ENCODE measurements at regions not wholly inside any gene's neighbourhood (a gene's known extent, or its start where the extent isn't known, plus 50 kb on each side); places are given as distances from the start of the nearest gene placed in this dataset.
"Not testable (repeated sequence)": the region's sequence is repeated elsewhere in the genome, so short reads cannot be mapped to it uniquely, and the experiment has no call there.

GRCh38 chr14:105700622-105701288 is 174.4 kb downstream of the TMEM121 start:
- Histone ChIP-seq H3K4me1 (ENCODE audit: control insufficient read depth, insufficient read depth, low read length, poor library complexity, severe bottlenecking) (no peaks in the 10 kb centered on the region), H3K27ac (ENCODE audit: low read depth, low read length, severe bottlenecking) (no peak overlapping the region), H3K9me3 (ENCODE audit: control insufficient read depth, low read length) (peaks cover 16% of the 10 kb centered on the region), H3K36me3 (ENCODE audit: control insufficient read depth, insufficient read depth, low read length) (no peaks in the 10 kb centered on the region), H3K4me3 (ENCODE audit: extremely low read depth, insufficient read depth, low read length, poor library complexity, severe bottlenecking) (no peak overlapping the region)
- WGBS, 2 experiments (ENCODE audit: insufficient coverage in 2 of 2), result 48 to 62% methylated on average over 5 to 6 of the region's 7 CpGs

GRCh38 chr14:105701456-105702274 is 175.3 kb downstream of the TMEM121 start:
- Histone ChIP-seq H3K4me1 (ENCODE audit: control insufficient read depth, insufficient read depth, low read length, poor library complexity, severe bottlenecking) (no peaks in the 10 kb centered on the region), H3K4me3 (ENCODE audit: extremely low read depth, insufficient read depth, low read length, poor library complexity, severe bottlenecking) (no peak overlapping the region), H3K9me3 (ENCODE audit: control insufficient read depth, low read length) (peaks cover 17% of the 10 kb centered on the region), H3K36me3 (ENCODE audit: control insufficient read depth, insufficient read depth, low read length) (no peaks in the 10 kb centered on the region), H3K27ac (ENCODE audit: low read depth, low read length, severe bottlenecking) (no peak overlapping the region)
- WGBS, 2 experiments (ENCODE audit: insufficient coverage in 2 of 2), result 62 to 64% methylated on average over 4 of the region's 4 CpGs

GRCh38 chr14:105702275-105702817 is 176.0 kb downstream of the TMEM121 start:
- Histone ChIP-seq H3K27ac (ENCODE audit: low read depth, low read length, severe bottlenecking) (no peak overlapping the region), H3K36me3 (ENCODE audit: control insufficient read depth, insufficient read depth, low read length) (no peaks in the 10 kb centered on the region), H3K4me3 (ENCODE audit: extremely low read depth, insufficient read depth, low read length, poor library complexity, severe bottlenecking) (no peak overlapping the region), H3K4me1 (ENCODE audit: control insufficient read depth, insufficient read depth, low read length, poor library complexity, severe bottlenecking) (no peaks in the 10 kb centered on the region), H3K9me3 (ENCODE audit: control insufficient read depth, low read length) (peaks cover 17% of the 10 kb centered on the region)
- WGBS, 2 experiments (ENCODE audit: insufficient coverage in 2 of 2), result 26 to 42% methylated on average over 2 of the region's 2 CpGs

DNA sequence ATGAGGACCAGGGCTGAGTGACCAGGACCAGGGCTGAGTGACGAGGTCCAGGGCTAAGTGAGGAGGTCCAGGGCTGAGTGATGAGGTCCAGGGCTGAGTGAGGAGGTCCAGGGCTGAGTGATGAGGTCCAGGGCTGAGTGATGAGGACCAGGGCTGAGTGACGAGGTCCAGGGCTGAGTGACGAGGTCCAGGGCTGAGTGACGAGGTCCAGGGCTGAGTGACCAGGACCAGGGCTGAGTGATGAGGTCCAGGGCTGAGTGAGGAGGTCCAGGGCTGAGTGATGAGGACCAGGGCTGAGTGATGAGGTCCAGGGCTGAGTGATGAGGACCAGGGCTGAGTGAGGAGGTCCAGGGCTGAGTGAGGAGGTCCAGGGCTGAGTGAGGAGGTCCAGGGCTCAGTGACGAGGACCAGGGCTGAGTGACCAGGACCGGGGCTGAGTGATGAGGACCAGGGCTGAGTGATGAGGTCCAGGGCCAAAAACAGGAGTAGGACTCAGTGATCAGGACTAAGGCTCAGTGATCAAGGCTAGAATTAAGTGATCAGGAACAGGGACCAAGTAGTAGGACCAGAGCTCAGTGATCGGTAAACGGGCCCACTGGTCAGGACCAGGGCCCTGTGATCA is 176.8 kb downstream of the TMEM121 start:
- not testable (repeated sequence) for H3K27ac ChIP-seq (ENCODE audit: low read depth, low read length, severe bottlenecking); H3K4me1 ChIP-seq (ENCODE audit: control insufficient read depth, insufficient read depth, low read length, poor library complexity, severe bottlenecking); H3K4me3 ChIP-seq (ENCODE audit: extremely low read depth, insufficient read depth, low read length, poor library complexity, severe bottlenecking); H3K36me3 ChIP-seq (ENCODE audit: control insufficient read depth, insufficient read depth, low read length)
- 19 to 40% methylated on average over 6 of the region's 8 CpGs for WGBS, 2 experiments (ENCODE audit: insufficient coverage in 2 of 2)
- peaks cover 16% of the 10 kb centered on the region for H3K9me3 ChIP-seq (ENCODE audit: control insufficient read depth, low read length)

- not testable (repeated sequence) for H3K27ac ChIP-seq (ENCODE audit: low read depth, low read length, severe bottlenecking); H3K4me3 ChIP-seq (ENCODE audit: extremely low read depth, insufficient read depth, low read length, poor library complexity, severe bottlenecking); H3K4me1 ChIP-seq (ENCODE audit: control insufficient read depth, insufficient read depth, low read length, poor library complexity, severe bottlenecking); H3K36me3 ChIP-seq (ENCODE audit: control insufficient read depth, insufficient read depth, low read length)
- no CpG with 5 or more reads among the region's 10 CpGs for WGBS, 2 experiments (ENCODE audit: insufficient coverage in 2 of 2)
- H3K9me3 ChIP-seq (ENCODE audit: control insufficient read depth, low read length), result peaks cover 17% of the 10 kb centered on the region
Observed at GRCh38 chr14:105704091-105704490, 177.7 kb downstream of the TMEM121 start.

DNA sequence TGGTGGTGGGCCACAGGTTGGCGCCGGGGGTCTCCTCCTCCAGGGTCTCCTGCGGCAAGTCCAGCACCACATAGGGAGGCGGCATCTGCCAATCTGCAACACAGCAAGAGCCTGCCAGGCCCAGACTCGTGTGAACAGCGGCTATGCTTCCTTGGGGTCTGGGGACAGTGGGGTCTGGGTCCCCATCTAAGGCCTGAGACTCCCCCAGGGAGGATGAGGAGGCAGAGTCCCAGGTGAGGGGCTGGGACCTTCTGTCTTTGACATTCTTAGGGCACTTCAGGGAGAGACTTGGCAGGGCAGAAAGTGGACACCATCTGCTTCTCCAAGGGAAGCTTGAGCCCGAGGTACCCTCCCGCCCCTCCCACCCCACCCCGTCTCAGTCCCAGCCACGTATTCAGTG is 178.1 kb downstream of the TMEM121 start:
- H3K27ac ChIP-seq (ENCODE audit: low read depth, low read length, severe bottlenecking); H3K4me1 ChIP-seq (ENCODE audit: control insufficient read depth, insufficient read depth, low read length, poor library complexity, severe bottlenecking): not testable (repeated sequence)
- WGBS, 2 experiments (ENCODE audit: insufficient coverage in 2 of 2), result 6 to 10% methylated on average over 2 of the region's 10 CpGs

DNA sequence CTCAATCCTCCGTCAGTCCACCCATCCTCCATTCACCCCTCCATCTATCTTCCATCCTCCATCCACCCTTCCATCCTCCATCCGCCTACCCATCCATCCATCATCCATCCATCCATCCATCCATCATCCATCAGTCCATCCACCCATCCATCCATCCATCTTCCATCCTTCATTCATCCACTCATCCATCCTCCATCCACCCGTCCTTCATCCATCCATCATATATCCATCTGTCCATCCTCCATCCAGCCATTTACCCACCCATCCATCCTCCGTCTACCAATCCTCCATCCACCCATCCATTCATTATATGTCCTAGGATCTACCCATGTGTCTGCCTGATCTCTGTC is 179.1 kb downstream of the TMEM121 start:
- not testable (repeated sequence) for H3K27ac ChIP-seq (ENCODE audit: low read depth, low read length, severe bottlenecking); H3K36me3 ChIP-seq (ENCODE audit: control insufficient read depth, insufficient read depth, low read length); H3K4me1 ChIP-seq (ENCODE audit: control insufficient read depth, insufficient read depth, low read length, poor library complexity, severe bottlenecking); H3K4me3 ChIP-seq (ENCODE audit: extremely low read depth, insufficient read depth, low read length, poor library complexity, severe bottlenecking)
- peaks cover 24% of the 10 kb centered on the region for H3K9me3 ChIP-seq (ENCODE audit: control insufficient read depth, low read length)
- WGBS, 2 experiments (ENCODE audit: insufficient coverage in 2 of 2), result 63 to 81% methylated on average over 3 to 4 of the region's 4 CpGs

More for the DNA sequence above, 178.1 kb downstream of the TMEM121 start:
- H3K36me3 ChIP-seq (ENCODE audit: control insufficient read depth, insufficient read depth, low read length); H3K4me3 ChIP-seq (ENCODE audit: extremely low read depth, insufficient read depth, low read length, poor library complexity, severe bottlenecking): not testable (repeated sequence)
- H3K9me3 ChIP-seq (ENCODE audit: control insufficient read depth, low read length), result peaks cover 17% of the 10 kb centered on the region

DNA sequence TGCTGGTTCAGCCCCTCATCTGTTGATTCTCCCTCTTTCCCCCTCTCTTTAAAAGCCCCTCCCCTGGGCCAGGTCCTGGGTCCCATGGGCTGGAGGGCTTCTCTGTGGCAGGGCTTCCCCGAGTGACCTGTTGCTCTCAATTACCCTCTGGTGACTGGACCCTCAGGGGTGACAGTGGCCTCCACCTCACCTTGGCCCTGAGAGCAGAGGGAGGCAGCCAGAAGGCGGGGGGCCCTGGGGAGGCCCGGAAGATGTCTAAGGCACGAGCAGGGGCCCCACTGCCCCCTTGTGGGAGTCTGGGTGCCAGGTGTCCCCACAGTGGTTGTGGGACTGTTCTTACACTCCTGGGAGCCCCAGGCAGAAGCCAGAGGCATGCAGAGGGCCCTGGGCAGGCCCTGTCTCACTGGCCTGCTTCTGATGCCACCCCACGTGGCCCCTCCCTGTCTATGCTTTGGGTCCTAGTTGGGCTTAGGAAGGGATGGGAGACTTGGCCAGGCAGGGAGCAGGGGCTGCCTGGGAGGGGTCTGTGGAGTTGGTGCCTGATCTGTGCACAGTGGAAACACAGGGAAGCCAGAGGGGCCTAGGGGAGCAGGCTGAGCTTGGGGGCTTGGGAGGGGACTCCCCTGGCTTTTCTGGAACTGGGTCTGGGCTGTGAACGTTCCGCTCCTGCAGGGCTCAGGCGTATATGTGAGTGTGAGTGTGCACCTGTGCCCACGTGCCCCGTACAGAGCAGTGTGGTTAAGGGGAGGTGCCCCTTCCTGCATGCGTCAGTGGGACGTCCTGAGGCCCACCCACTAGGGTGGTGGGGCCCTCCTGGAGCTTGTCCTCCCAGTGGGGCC is 179.7 kb downstream of the TMEM121 start:
- peaks cover 24% of the 10 kb centered on the region for H3K9me3 ChIP-seq (ENCODE audit: control insufficient read depth, low read length)
- 45 to 60% methylated on average over 4 of the region's 12 CpGs for WGBS, 2 experiments (ENCODE audit: insufficient coverage in 2 of 2)
- not testable (repeated sequence) for H3K36me3 ChIP-seq (ENCODE audit: control insufficient read depth, insufficient read depth, low read length); H3K4me3 ChIP-seq (ENCODE audit: extremely low read depth, insufficient read depth, low read length, poor library complexity, severe bottlenecking); H3K27ac ChIP-seq (ENCODE audit: low read depth, low read length, severe bottlenecking); H3K4me1 ChIP-seq (ENCODE audit: control insufficient read depth, insufficient read depth, low read length, poor library complexity, severe bottlenecking)

- no CpG with 5 or more reads among the region's 8 CpGs for WGBS, 2 experiments (ENCODE audit: insufficient coverage in 2 of 2)
- not testable (repeated sequence) for H3K4me1 ChIP-seq (ENCODE audit: control insufficient read depth, insufficient read depth, low read length, poor library complexity, severe bottlenecking); H3K36me3 ChIP-seq (ENCODE audit: control insufficient read depth, insufficient read depth, low read length); H3K4me3 ChIP-seq (ENCODE audit: extremely low read depth, insufficient read depth, low read length, poor library complexity, severe bottlenecking); H3K27ac ChIP-seq (ENCODE audit: low read depth, low read length, severe bottlenecking)
- H3K9me3 ChIP-seq (ENCODE audit: control insufficient read depth, low read length), result peaks cover 24% of the 10 kb centered on the region
Observed at GRCh38 chr14:105706701-105707019, 180.3 kb downstream of the TMEM121 start.

DNA sequence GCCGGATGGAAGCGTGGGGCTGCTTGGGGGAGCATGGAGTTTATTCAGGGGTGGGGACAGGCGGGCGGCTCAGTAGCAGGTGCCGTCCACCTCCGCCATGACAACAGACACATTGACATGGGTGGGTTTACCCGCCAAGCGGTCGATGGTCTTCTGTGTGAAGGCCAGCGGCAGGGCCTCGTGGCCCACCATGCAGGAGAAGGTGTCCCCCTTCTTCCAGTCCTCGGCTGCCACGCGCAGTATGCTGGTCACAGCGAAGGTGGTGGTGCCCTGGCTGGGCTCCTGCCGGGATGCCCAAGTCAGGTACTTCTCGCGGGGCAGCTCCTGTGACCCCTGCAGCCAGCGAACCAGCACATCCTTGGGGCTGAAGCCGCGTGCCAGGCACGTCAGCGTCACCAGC is 180.7 kb downstream of the TMEM121 start:
- WGBS, 2 experiments (ENCODE audit: insufficient coverage in 2 of 2), result 90 to 91% methylated on average over 13 to 14 of the region's 23 CpGs
- not testable (repeated sequence) for H3K4me1 ChIP-seq (ENCODE audit: control insufficient read depth, insufficient read depth, low read length, poor library complexity, severe bottlenecking); H3K27ac ChIP-seq (ENCODE audit: low read depth, low read length, severe bottlenecking); H3K4me3 ChIP-seq (ENCODE audit: extremely low read depth, insufficient read depth, low read length, poor library complexity, severe bottlenecking); H3K36me3 ChIP-seq (ENCODE audit: control insufficient read depth, insufficient read depth, low read length)
- peaks cover 20% of the 10 kb centered on the region for H3K9me3 ChIP-seq (ENCODE audit: control insufficient read depth, low read length)
